HCT116 (cell line): ENCODE measurements at regions not wholly inside any gene's neighbourhood (a gene's known extent, or its start where the extent isn't known, plus 50 kb on each side); places are given as distances from the start of the nearest gene placed in this dataset.

Experiments used
- ATAC-seq: fragments of 200-7000 bp; cut with Tn5 transposase; 2 replicates; pipeline ENCODE4 v1.9.1; 2020; ENCODE audit warnings: mild to moderate bottlenecking, moderate library complexity
- BruUV-seq: library from RNA; stranded (reverse); fragments of 400-500 nt; replicated peaks from 2 replicates; lab custom pipeline; 2021; lab: Mats Ljungman, UMichigan
- CTCF ChIA-PET: fragments of 300-600 bp; sonication (Branson Sonifier 250); formaldehyde crosslinking; loops from one replicate; lab custom pipeline; 2021; ENCODE audit warnings: antibody characterized with exemption; lab: Charles Lee
- POLR2A ChIA-PET: fragments of 300-600, 350-600 bp; sonication (Branson Sonifier 250); formaldehyde crosslinking; loops from one replicate; lab custom pipeline; 2021; ENCODE audit warnings: antibody characterized with exemption; lab: Charles Lee
- RAD21 ChIA-PET, 2 experiments: fragments of 300-600 bp; sonication (Branson Sonifier 250); formaldehyde crosslinking; loops; one replicate each; lab custom pipeline; 2023; ENCODE audit warnings: low total read pairs in 2 of 2; ENCODE audit not compliant: uncharacterized antibody in 2 of 2, unreplicated experiment in 2 of 2, low non-redundant PET in 1 of 2; lab: Charles Lee
- DNase-seq: peaks from one replicate; pipeline ENCODE4 v3.0.0-alpha.2; 2010; ENCODE audit warnings: low read depth, low spot score
- H2AFZ ChIP-seq: fragments of 200-600 bp; shearing (Covaris generic), sonication (generic); 2 replicates; pipeline ENCODE4 v1.6.1; 2017; ENCODE audit warnings: low read depth, mixed run types, mixed read lengths, antibody characterized with exemption, low read length; ENCODE audit not compliant: poor library complexity, severe bottlenecking
- H3K27ac ChIP-seq: 2 replicates; pipeline ENCODE4 v1.5.1; 2012; ENCODE audit warnings: low read depth, low read length
- H3K27me3 ChIP-seq: fragments of 200-600 bp; sonication (generic); 2 replicates; pipeline ENCODE4 v1.6.1; 2016; ENCODE audit warnings: mixed run types, low read length, mixed read lengths; ENCODE audit not compliant: insufficient read depth
- H3K36me3 ChIP-seq, 2 experiments: fragments of 200-500 bp in 1 of 2; fragments of 200-600 bp in 1 of 2; sonication (Bioruptor generic) in 1 of 2; sonication (generic) in 1 of 2; 2 replicates each; pipeline versions ENCODE4 v1.5.1 to v1.6.1; 2014 to 2016; ENCODE audit warnings: low read length in 2 of 2, inconsistent platforms in 1 of 2, mixed read lengths in 1 of 2, mixed run types in 1 of 2; ENCODE audit not compliant: insufficient read depth in 2 of 2, control insufficient read depth in 1 of 2
- H3K4me1 ChIP-seq, 2 experiments: fragments of 200-600 bp in 1 of 2; sonication (generic) in 1 of 2; 2 replicates each; pipeline versions ENCODE4 v1.5.1 to v1.6.1; 2012 to 2017; ENCODE audit warnings: low read length in 2 of 2, inconsistent platforms in 1 of 2, mild to moderate bottlenecking in 1 of 2, mixed read lengths in 1 of 2, mixed run types in 1 of 2, moderate library complexity in 1 of 2; ENCODE audit not compliant: insufficient read depth in 2 of 2, control insufficient read depth in 1 of 2
- H3K4me2 ChIP-seq: fragments of 200-600 bp; sonication (generic); 2 replicates; pipeline ENCODE4 v1.6.1; 2017; ENCODE audit warnings: mixed run types, low read length, mixed read lengths
- H3K4me3 ChIP-seq, 2 experiments: fragments of 200-600 bp in 1 of 2; sonication (generic) in 1 of 2; replicated peaks in 1 of 2; 2 replicates each; pipeline ENCODE4 v1.5.1; 2011 to 2016; ENCODE audit warnings: low read length in 2 of 2, control low read depth in 1 of 2, low read depth in 1 of 2, mild to moderate bottlenecking in 1 of 2, mixed read lengths in 1 of 2, mixed run types in 1 of 2
- H3K79me2 ChIP-seq: fragments of 200-600 bp; sonication (generic); 2 replicates; pipeline ENCODE4 v1.6.1; 2017; ENCODE audit warnings: mild to moderate bottlenecking, mixed run types, low read length, moderate library complexity, mixed read lengths; ENCODE audit not compliant: insufficient read depth
- H3K9ac ChIP-seq: fragments of 200-600 bp; sonication (generic); 2 replicates; pipeline ENCODE4 v1.6.1; 2016; ENCODE audit warnings: low read length, mixed read lengths
- H3K9me2 ChIP-seq: fragments of 200-600 bp; sonication (generic), shearing (Covaris generic); 2 replicates; pipeline ENCODE4 v1.6.1; 2017; ENCODE audit warnings: mixed run types, mild to moderate bottlenecking, moderate library complexity; ENCODE audit not compliant: insufficient read depth
- H3K9me3 ChIP-seq, 2 experiments: fragments of 200-500 bp in 1 of 2; fragments of 200-600 bp in 1 of 2; sonication (Bioruptor generic) in 1 of 2; sonication (generic) in 1 of 2; 2 replicates each; pipeline ENCODE4 v1.6.1; 2014 to 2017; ENCODE audit warnings: low read length in 2 of 2, mixed read lengths in 2 of 2, inconsistent platforms in 1 of 2, low read depth in 1 of 2, mild to moderate bottlenecking in 1 of 2, mixed run types in 1 of 2, moderate library complexity in 1 of 2; ENCODE audit not compliant: control insufficient read depth in 1 of 2, insufficient read depth in 1 of 2
- H4K20me1 ChIP-seq: fragments of 200-600 bp; sonication (generic), shearing (Covaris generic); 2 replicates; pipeline ENCODE4 v1.6.1; 2017; ENCODE audit warnings: mixed run types, mild to moderate bottlenecking, moderate library complexity; ENCODE audit not compliant: insufficient read depth
- CBX3 ChIP-seq: IDR thresholded peaks from 2 replicates; pipeline ENCODE4 v1.6.1; 2012; ENCODE audit warnings: low read depth
- EGR1 ChIP-seq: IDR thresholded peaks from 2 replicates; pipeline ENCODE4 v1.6.1; 2012; ENCODE audit warnings: low read depth
- ELF1 ChIP-seq: IDR thresholded peaks from 2 replicates; pipeline ENCODE4 v1.6.1; 2012; ENCODE audit warnings: low read depth, borderline replicate concordance
- EZH2 ChIP-seq: fragments of 200-600 bp; sonication (generic); IDR thresholded peaks from 2 replicates; pipeline ENCODE4 v1.6.1; 2017; ENCODE audit warnings: antibody characterized with exemption, mixed run types
- EZH2phosphoT487 ChIP-seq: fragments of 200-600 bp; IDR thresholded peaks from 2 replicates; pipeline ENCODE4 v1.6.1; 2018; ENCODE audit warnings: antibody characterized with exemption, borderline replicate concordance
- FOSL1 ChIP-seq: IDR thresholded peaks from 2 replicates; pipeline ENCODE4 v1.6.1; 2012; ENCODE audit warnings: low read depth
- JUND ChIP-seq: IDR thresholded peaks from 2 replicates; pipeline ENCODE4 v1.6.1; 2012
- POLR2A ChIP-seq: IDR thresholded peaks from 2 replicates; pipeline ENCODE4 v1.7.0; 2011; ENCODE audit warnings: borderline replicate concordance; ENCODE audit not compliant: insufficient read depth, insufficient read length; ENCODE audit errors: extremely low read depth
- POLR2AphosphoS5 ChIP-seq: IDR thresholded peaks from 2 replicates; pipeline ENCODE4 v1.6.1; 2011; ENCODE audit warnings: mild to moderate bottlenecking, low read depth, low read length, moderate library complexity
- RAD21 ChIP-seq: IDR thresholded peaks from 2 replicates; pipeline ENCODE4 v1.6.1; 2012; ENCODE audit warnings: low read depth, mild to moderate bottlenecking
- SIN3A ChIP-seq: IDR thresholded peaks from 2 replicates; pipeline ENCODE4 v1.6.1; 2012; ENCODE audit warnings: low read depth
- SP1 ChIP-seq: IDR thresholded peaks from 2 replicates; pipeline ENCODE4 v1.6.1; 2012; ENCODE audit warnings: low read depth
- SRF ChIP-seq: IDR thresholded peaks from 2 replicates; pipeline ENCODE4 v1.6.1; 2012; ENCODE audit warnings: low read depth
- TCF7L2 ChIP-seq: IDR thresholded peaks from 2 replicates; pipeline ENCODE4 v1.7.0; 2011; ENCODE audit warnings: borderline replicate concordance, inconsistent platforms; ENCODE audit not compliant: insufficient read depth, insufficient read length; ENCODE audit errors: extremely low read depth
- YY1 ChIP-seq: IDR thresholded peaks from 2 replicates; pipeline ENCODE4 v1.6.1; 2011; ENCODE audit warnings: low read length, low read depth, moderate library complexity, mild to moderate bottlenecking; ENCODE audit not compliant: insufficient replicate concordance; ENCODE audit errors: extremely low read depth
- ZFX ChIP-seq: fragments of 450-650 bp; IDR thresholded peaks from 2 replicates; pipeline ENCODE4 v1.6.1; 2017
- intact Hi-C: fragments of 100-400 bp; cut with micrococcal nuclease; formaldehyde crosslinking; loops from 2 replicates; pipeline ENCODE4 v1.10.0; 2022
- TF ChIP-seq, protein P1 (sequence below), 3 experiments: fragments of 200-600 bp in 1 of 3; sonication (generic) in 1 of 3; IDR thresholded peaks in 2 of 3; conservative IDR thresholded peaks in 1 of 3; 2 replicates each; pipeline ENCODE4 v1.5.1; 2012 to 2017; ENCODE audit warnings: low read depth in 2 of 3, low read length in 2 of 3, antibody characterized with exemption in 1 of 3, borderline replicate concordance in 1 of 3, control low read depth in 1 of 3, mild to moderate bottlenecking in 1 of 3, mixed read lengths in 1 of 3, mixed run types in 1 of 3, moderate library complexity in 1 of 3; ENCODE audit not compliant: insufficient read depth in 1 of 3
- TF ChIP-seq, protein P2 (sequence below): IDR thresholded peaks from 2 replicates; pipeline ENCODE4 v1.6.1; 2011; ENCODE audit warnings: mild to moderate bottlenecking, low read length, moderate library complexity; ENCODE audit not compliant: insufficient replicate concordance; ENCODE audit errors: extremely low read depth
- TF ChIP-seq, protein P3 (sequence below): IDR thresholded peaks from 2 replicates; pipeline ENCODE4 v1.6.1; 2012

GRCh38 chr1:83761167-83762038, 237.5 kb downstream of the TTLL7 start:
- intact Hi-C loops = no loop called here
- DNase-seq = no peak
- Histone ChIP-seq H3K9me2 (no peaks in the 10 kb centered on the region), H2AFZ (no peak overlapping the region), H3K27ac (no peak overlapping the region), H3K27me3 (peaks cover 31% of the 10 kb centered on the region), H3K79me2 (no peaks in the 10 kb centered on the region), H3K9me3 (no peaks in the 10 kb centered on the region), H3K4me2 (no peak overlapping the region), H3K4me1 (no peaks in the 10 kb centered on the region), H3K9ac (no peak overlapping the region), H3K36me3 (no peaks in the 10 kb centered on the region), H4K20me1 (no peaks in the 10 kb centered on the region), H3K4me3 (no peak overlapping the region)
- no peak for ATAC-seq
- ChIA-PET RAD21 (no interaction called here), CTCF (no interaction called here), POLR2A (no interaction called here)
- no TSS peak for BruUV-seq
- no peak for TF ChIP-seq EGR1
- TF ChIP-seq ZFX = no peak
- no peak for TF ChIP-seq POLR2A
- TF ChIP-seq, protein P1, sequence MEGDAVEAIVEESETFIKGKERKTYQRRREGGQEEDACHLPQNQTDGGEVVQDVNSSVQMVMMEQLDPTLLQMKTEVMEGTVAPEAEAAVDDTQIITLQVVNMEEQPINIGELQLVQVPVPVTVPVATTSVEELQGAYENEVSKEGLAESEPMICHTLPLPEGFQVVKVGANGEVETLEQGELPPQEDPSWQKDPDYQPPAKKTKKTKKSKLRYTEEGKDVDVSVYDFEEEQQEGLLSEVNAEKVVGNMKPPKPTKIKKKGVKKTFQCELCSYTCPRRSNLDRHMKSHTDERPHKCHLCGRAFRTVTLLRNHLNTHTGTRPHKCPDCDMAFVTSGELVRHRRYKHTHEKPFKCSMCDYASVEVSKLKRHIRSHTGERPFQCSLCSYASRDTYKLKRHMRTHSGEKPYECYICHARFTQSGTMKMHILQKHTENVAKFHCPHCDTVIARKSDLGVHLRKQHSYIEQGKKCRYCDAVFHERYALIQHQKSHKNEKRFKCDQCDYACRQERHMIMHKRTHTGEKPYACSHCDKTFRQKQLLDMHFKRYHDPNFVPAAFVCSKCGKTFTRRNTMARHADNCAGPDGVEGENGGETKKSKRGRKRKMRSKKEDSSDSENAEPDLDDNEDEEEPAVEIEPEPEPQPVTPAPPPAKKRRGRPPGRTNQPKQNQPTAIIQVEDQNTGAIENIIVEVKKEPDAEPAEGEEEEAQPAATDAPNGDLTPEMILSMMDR (IDR thresholded peaks at IDR 0.05 in 2 of 3, conservative IDR thresholded peaks at IDR 0.05 in 1 of 3; ENCODE audit: borderline replicate concordance in 1 of 3, insufficient read depth in 1 of 3, low read depth in 2 of 3, low read length in 2 of 3) = no peak
- TF ChIP-seq JUND = no peak
- TF ChIP-seq, protein P2, sequence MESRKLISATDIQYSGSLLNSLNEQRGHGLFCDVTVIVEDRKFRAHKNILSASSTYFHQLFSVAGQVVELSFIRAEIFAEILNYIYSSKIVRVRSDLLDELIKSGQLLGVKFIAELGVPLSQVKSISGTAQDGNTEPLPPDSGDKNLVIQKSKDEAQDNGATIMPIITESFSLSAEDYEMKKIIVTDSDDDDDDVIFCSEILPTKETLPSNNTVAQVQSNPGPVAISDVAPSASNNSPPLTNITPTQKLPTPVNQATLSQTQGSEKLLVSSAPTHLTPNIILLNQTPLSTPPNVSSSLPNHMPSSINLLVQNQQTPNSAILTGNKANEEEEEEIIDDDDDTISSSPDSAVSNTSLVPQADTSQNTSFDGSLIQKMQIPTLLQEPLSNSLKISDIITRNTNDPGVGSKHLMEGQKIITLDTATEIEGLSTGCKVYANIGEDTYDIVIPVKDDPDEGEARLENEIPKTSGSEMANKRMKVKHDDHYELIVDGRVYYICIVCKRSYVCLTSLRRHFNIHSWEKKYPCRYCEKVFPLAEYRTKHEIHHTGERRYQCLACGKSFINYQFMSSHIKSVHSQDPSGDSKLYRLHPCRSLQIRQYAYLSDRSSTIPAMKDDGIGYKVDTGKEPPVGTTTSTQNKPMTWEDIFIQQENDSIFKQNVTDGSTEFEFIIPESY = no peak
- no peak for TF ChIP-seq RAD21
- TF ChIP-seq SRF = no peak
- no peak for TF ChIP-seq POLR2AphosphoS5
- TF ChIP-seq FOSL1 = no peak
- no peak for TF ChIP-seq EZH2
- TF ChIP-seq SP1 = no peak
- no peak for TF ChIP-seq CBX3
- no peak for TF ChIP-seq EZH2phosphoT487
- TF ChIP-seq, protein P3, sequence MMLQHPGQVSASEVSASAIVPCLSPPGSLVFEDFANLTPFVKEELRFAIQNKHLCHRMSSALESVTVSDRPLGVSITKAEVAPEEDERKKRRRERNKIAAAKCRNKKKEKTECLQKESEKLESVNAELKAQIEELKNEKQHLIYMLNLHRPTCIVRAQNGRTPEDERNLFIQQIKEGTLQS = no peak
- TF ChIP-seq TCF7L2 = no peak
- TF ChIP-seq SIN3A = no peak
- TF ChIP-seq YY1 = no peak
- no peak for TF ChIP-seq ELF1
